Activated CD8-positive, alpha-beta T cell treated with anti-CD3 and anti-CD28 coated beads for 36 hours (primary cell): ENCODE measurements at regions not wholly inside any gene's neighbourhood (a gene's known extent, or its start where the extent isn't known, plus 50 kb on each side); places are given as distances from the start of the nearest gene placed in this dataset.

Experiments
- ATAC-seq: fragments of 200-7000 bp; cut with Tn5 transposase; one replicate; pipeline ENCODE4 v1.10.0; 2021; ENCODE audit warnings: mild to moderate bottlenecking, moderate library complexity
- CTCF ChIA-PET: fragments of 350-600 bp; sonication (Branson Sonifier 250); formaldehyde crosslinking; loops from one replicate; lab custom pipeline; 2021; ENCODE audit warnings: antibody characterized with exemption; lab: Charles Lee
- POLR2A ChIA-PET: fragments of 350-600 bp; sonication (Branson Sonifier 250); formaldehyde crosslinking; loops from one replicate; lab custom pipeline; 2021; ENCODE audit warnings: antibody characterized with exemption; lab: Charles Lee
- DNase-seq: peaks from one replicate; pipeline ENCODE4 v3.0.0-alpha.2; 2020
- H3K27ac Mint-ChIP-seq: one replicate; pipeline ENCODE4 v1.8.0; 2021; ENCODE audit warnings: mild to moderate bottlenecking, mixed read lengths
- H3K27me3 Mint-ChIP-seq: one replicate; pipeline ENCODE4 v1.8.0; 2021; ENCODE audit warnings: mixed read lengths
- H3K36me3 Mint-ChIP-seq: one replicate; pipeline ENCODE4 v1.8.0; 2021; ENCODE audit warnings: low read depth, mixed read lengths
- H3K4me1 Mint-ChIP-seq: one replicate; pipeline ENCODE4 v1.8.0; 2021; ENCODE audit warnings: low read depth, mixed read lengths
- H3K4me3 Mint-ChIP-seq: one replicate; pipeline ENCODE4 v1.8.0; 2021; ENCODE audit warnings: mild to moderate bottlenecking, moderate library complexity, mixed read lengths
- H3K9me3 Mint-ChIP-seq: one replicate; pipeline ENCODE4 v1.8.0; 2021; ENCODE audit warnings: mixed read lengths
- intact Hi-C: fragments of 100-400 bp; cut with micrococcal nuclease; formaldehyde crosslinking; loops from one replicate; pipeline ENCODE4 v1.10.0; 2022
- TF ChIP-seq, protein P1 (sequence below): fragments of 200-600 bp; IDR thresholded peaks from one replicate; pipeline ENCODE4 v1.8.0; 2022; ENCODE audit warnings: antibody characterized with exemption, mild to moderate bottlenecking

DNA sequence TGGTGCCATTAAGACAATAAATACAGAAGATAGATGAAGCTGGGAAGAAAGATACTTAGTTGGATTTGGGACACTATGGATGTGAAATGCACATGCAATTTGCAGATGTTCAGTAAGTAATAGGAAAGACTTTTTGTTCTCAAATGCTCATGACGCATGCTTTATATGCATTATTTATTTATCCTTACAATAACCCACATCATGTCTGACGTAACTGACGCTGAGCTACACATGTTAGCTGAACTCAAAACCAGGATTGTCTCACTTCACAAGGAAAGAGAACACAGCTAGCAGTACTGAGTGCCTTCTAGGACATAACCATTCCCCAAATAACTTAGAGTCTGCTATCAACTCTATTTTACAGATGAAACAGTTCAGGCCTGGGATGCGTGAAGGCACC, 463.4 kb downstream of the FGF9 start:
- Mint-ChIP-seq H3K9me3 (peaks cover 5% of the 10 kb centered on the region), H3K4me3 (no peak overlapping the region), H3K4me1 (peaks cover 18% of the 10 kb centered on the region), H3K27me3 (no peaks in the 10 kb centered on the region), H3K27ac (no peak overlapping the region), H3K36me3 (peaks cover 3% of the 10 kb centered on the region)
- TF ChIP-seq, protein P1, sequence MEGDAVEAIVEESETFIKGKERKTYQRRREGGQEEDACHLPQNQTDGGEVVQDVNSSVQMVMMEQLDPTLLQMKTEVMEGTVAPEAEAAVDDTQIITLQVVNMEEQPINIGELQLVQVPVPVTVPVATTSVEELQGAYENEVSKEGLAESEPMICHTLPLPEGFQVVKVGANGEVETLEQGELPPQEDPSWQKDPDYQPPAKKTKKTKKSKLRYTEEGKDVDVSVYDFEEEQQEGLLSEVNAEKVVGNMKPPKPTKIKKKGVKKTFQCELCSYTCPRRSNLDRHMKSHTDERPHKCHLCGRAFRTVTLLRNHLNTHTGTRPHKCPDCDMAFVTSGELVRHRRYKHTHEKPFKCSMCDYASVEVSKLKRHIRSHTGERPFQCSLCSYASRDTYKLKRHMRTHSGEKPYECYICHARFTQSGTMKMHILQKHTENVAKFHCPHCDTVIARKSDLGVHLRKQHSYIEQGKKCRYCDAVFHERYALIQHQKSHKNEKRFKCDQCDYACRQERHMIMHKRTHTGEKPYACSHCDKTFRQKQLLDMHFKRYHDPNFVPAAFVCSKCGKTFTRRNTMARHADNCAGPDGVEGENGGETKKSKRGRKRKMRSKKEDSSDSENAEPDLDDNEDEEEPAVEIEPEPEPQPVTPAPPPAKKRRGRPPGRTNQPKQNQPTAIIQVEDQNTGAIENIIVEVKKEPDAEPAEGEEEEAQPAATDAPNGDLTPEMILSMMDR: no peak
- CTCF ChIA-PET: interaction anchor here (1.1 kb wide), 1 partner anchor 13 kb away, joined by 3 read pairs; no protein-coding TSS in a partner anchor
- ATAC-seq (no peak), DNase-seq (no peak)
- POLR2A ChIA-PET: interaction anchor here (1.5 kb wide), 1 partner anchor 50 kb away, joined by 3 read pairs; no protein-coding TSS in a partner anchor
- intact Hi-C loops: no loop called here

DNA sequence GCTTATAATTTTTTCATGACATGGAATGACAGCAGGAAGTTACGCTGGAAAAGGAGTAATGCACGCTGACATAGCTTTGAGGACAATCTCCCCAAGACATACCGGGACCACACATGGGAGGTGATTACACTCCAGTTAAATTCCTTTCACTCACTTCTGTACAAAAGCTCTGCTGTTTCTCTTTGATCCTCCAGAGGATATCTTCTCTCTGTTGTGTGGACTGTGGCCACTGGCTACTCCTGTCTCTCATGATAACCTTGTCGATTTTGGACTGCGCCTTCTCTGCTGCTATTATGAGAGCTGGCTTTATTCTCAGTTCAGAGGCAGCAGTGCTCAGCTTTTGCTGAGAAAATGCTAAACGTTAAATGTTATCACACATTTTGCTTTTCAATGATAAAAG, 464.6 kb downstream of the FGF9 start:
- POLR2A ChIA-PET: no interaction called here
- Mint-ChIP-seq H3K27ac (no peak overlapping the region), H3K4me1 (peaks cover 11% of the 10 kb centered on the region), H3K9me3 (no peaks in the 10 kb centered on the region), H3K4me3 (no peak overlapping the region), H3K36me3 (no peaks in the 10 kb centered on the region), H3K27me3 (peaks cover 2% of the 10 kb centered on the region)
- ATAC-seq (no peak), DNase-seq (no peak)
- TF ChIP-seq, protein P1: no peak
- intact Hi-C loops: no loop called here
- CTCF ChIA-PET: interaction anchor here (1.1 kb wide), 1 partner anchor 15 kb away, joined by 3 read pairs; no protein-coding TSS in a partner anchor

DNA sequence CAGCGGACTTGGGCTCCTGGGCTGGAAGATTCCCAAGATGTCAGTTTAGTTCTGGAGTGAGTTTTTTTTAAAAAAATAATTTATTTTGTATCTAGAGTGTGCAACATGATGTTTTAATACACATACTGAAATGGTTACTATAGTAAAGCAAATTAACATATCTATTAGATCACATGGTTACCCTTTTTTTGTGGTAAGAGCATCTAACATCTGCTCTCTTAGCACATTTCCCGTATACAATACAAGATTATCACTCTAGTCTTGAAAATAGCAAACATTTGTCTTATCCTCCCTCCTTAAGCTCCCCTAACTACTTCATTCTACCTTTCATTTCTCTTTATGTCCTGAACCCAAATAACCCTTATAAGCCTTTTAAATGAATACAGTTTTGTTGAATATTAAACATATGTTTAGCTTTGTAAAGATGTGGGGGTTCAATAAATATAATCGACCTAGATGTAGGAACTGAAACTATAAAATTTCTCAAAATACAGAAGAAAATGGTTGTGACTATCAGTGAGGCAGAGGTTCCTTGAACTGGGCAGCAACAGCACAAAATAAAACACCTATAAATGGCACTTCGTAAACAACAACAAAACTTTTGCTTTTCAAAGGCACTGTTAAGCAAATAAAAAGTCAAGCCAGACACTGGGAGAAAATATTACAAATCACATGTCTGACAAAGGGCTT, 466.6 kb downstream of the FGF9 start:
- DNase-seq (no peak), ATAC-seq (no peak)
- Mint-ChIP-seq H3K27me3 (peaks cover 2% of the 10 kb centered on the region), H3K36me3 (no peaks in the 10 kb centered on the region), H3K9me3 (no peaks in the 10 kb centered on the region), H3K4me1 (peaks cover 24% of the 10 kb centered on the region), H3K4me3 (no peak overlapping the region), H3K27ac (no peak overlapping the region)
- ChIA-PET CTCF (no interaction called here), POLR2A (no interaction called here)
- intact Hi-C loops: no loop called here
- TF ChIP-seq, protein P1: no peak

GRCh38 chr13:22138947-22139346, 468.1 kb downstream of the FGF9 start:
- intact Hi-C loops: no loop called here
- no peaks in the 10 kb centered on the region for H3K36me3 Mint-ChIP-seq
- no peak overlapping the region for H3K4me3 Mint-ChIP-seq
- H3K9me3 Mint-ChIP-seq: no peaks in the 10 kb centered on the region
- H3K27me3 Mint-ChIP-seq: peaks cover 2% of the 10 kb centered on the region
- TF ChIP-seq, protein P1: no peak
- ChIA-PET CTCF (no interaction called here), POLR2A (interaction anchor here (1.0 kb wide), 1 partner anchor 18 kb away, joined by 4 read pairs; no protein-coding TSS in a partner anchor)
- H3K27ac Mint-ChIP-seq: no peak overlapping the region
- ATAC-seq: no peak
- peaks cover 27% of the 10 kb centered on the region for H3K4me1 Mint-ChIP-seq
- no peak for DNase-seq

DNA sequence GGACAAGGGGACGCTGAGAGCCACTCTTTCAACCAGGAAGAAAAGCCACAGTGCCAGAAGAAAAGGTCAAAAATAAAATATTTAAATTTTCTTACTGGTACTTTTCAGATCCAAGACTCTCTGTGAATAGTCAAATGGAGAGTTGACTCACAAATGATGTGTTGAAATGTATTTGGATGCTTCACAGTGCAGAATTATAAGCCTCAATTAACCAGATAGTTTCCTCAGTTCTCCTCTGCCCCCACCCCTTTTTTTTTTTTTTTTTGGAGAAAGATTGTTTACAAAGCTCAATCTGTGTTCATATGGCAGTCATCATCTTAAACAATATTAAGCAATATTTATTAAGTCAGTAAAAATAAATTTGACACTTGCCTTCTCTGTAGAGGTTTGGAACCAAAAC, 470.8 kb downstream of the FGF9 start:
- TF ChIP-seq, protein P1: no peak
- no peaks in the 10 kb centered on the region for H3K36me3 Mint-ChIP-seq
- H3K4me3 Mint-ChIP-seq: no peak overlapping the region
- peaks cover 2% of the 10 kb centered on the region for H3K27me3 Mint-ChIP-seq
- H3K4me1 Mint-ChIP-seq: peaks cover 24% of the 10 kb centered on the region
- ChIA-PET POLR2A (no interaction called here), CTCF (no interaction called here)
- no peaks in the 10 kb centered on the region for H3K9me3 Mint-ChIP-seq
- no peak for DNase-seq
- H3K27ac Mint-ChIP-seq: no peak overlapping the region
- intact Hi-C loops: no loop called here
- ATAC-seq: peak; percentile 60
